Esophagus muscularis mucosa (tissue), 4 donors: ENCODE measurements at regions not wholly inside any gene's neighbourhood (a gene's known extent, or its start where the extent isn't known, plus 50 kb on each side); places are given as distances from the start of the nearest gene placed in this dataset.

Experiments
- CTCF ChIP-seq, 3 experiments: fragments of 200-600 bp in 2 of 3; fragments of 450-650 bp in 1 of 3; sonication (generic) in 2 of 3; IDR thresholded peaks; one replicate each; pipeline ENCODE4 v1.5.1; 2017 to 2019; ENCODE audit warnings: antibody characterized with exemption in 3 of 3, mild to moderate bottlenecking in 2 of 3, moderate library complexity in 1 of 3
- EP300 ChIP-seq: sonication (generic); formaldehyde crosslinking; IDR thresholded peaks from one replicate; pipeline ENCODE4 v1.6.1; 2017; ENCODE audit warnings: antibody characterized with exemption
- POLR2A ChIP-seq: fragments of 450-650 bp; IDR thresholded peaks from one replicate; pipeline ENCODE4 v1.6.1; 2017; ENCODE audit warnings: antibody characterized with exemption, moderate library complexity, mild to moderate bottlenecking, low read depth
- POLR2AphosphoS5 ChIP-seq, 2 donors: sonication (generic); formaldehyde crosslinking; IDR thresholded peaks; one replicate each; pipeline ENCODE4 v1.6.1; 2017; ENCODE audit warnings: antibody characterized with exemption in 2 of 2

DNA sequence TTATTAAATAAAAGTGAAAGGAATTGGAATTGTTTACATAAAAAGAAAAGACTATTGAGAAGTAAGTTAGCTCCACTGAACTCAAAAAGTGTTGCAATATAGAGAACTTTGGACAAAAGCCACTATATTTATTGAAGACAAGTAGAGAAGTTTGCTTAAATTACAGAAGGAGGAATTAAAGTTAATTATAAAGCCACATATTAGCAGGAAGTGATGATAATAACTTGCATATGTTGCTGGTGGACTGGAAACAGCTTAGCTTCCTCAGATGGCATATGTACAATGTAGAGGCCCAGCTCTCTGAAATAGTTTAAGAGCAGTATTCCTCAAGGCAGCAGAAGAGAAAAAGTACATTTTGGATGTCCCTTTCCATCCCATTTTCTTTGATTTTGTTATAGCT lies 400.7 kb downstream of the GATA3 start:
- TF ChIP-seq CTCF (IDR thresholded peaks at IDR 0.05) (no peak), POLR2AphosphoS5 (IDR thresholded peaks at IDR 0.05) (no peak), EP300 (no peak), POLR2A (no peak)
